Testis (tissue), 2 donors: ENCODE measurements at regions not wholly inside any gene's neighbourhood (a gene's known extent, or its start where the extent isn't known, plus 50 kb on each side); places are given as distances from the start of the nearest gene placed in this dataset.

Source experiments
- DNase-seq: peaks from one replicate; pipeline ENCODE4 v3.0.0-alpha.2; 2019
- H3K27ac ChIP-seq, 2 donors: fragments of 200-600 bp; sonication (generic); one replicate each; pipeline ENCODE4 v1.5.1; 2019
- H3K27me3 ChIP-seq: fragments of 200-600 bp; sonication (generic); one replicate; pipeline ENCODE4 v1.5.1; 2019
- H3K36me3 ChIP-seq: fragments of 200-600 bp; sonication (generic); one replicate; pipeline ENCODE4 v1.5.1; 2017; ENCODE audit warnings: low read depth; ENCODE audit errors: missing control alignments
- H3K4me1 ChIP-seq: fragments of 200-600 bp; sonication (generic); one replicate; pipeline ENCODE4 v1.5.1; 2019
- H3K4me3 ChIP-seq, 2 donors: fragments of 200-600 bp; sonication (generic); one replicate each; pipeline ENCODE4 v1.5.1; 2017 to 2019
- H3K9me3 ChIP-seq: fragments of 200-600 bp; sonication (generic); one replicate; pipeline ENCODE4 v1.5.1; 2017
- CTCF ChIP-seq, 3 experiments: fragments of 450-650 bp in 2 of 3; fragments of 200-600 bp in 1 of 3; sonication (generic) in 1 of 3; IDR thresholded peaks; one replicate each; pipeline ENCODE4 v1.5.1; 2016 to 2019; ENCODE audit warnings: antibody characterized with exemption in 3 of 3, mild to moderate bottlenecking in 2 of 3, moderate library complexity in 1 of 3
- POLR2A ChIP-seq: fragments of 450-650 bp; IDR thresholded peaks from one replicate; pipeline ENCODE4 v1.6.1; 2017; ENCODE audit warnings: antibody characterized with exemption, mild to moderate bottlenecking, moderate library complexity
- WGBS, 2 donors: methylation state at CpG; one replicate each; pipeline ENCODE4 v1.1.5; 2018; 5-methylcytosine and 5-hydroxymethylcytosine counted together
- intact Hi-C: fragments of 100-400 bp; cut with DNase I; formaldehyde crosslinking; loops from one replicate; pipeline ENCODE4 v1.15.1; 2023; ENCODE audit warnings: low total_unique reads

GRCh38 chr1:164982545-164982944 is 374.0 kb downstream of the LMX1A start:
- Histone ChIP-seq H3K27ac (no peak overlapping the region), H3K9me3 (no peaks in the 10 kb centered on the region), H3K36me3 (no peaks in the 10 kb centered on the region), H3K27me3 (no peaks in the 10 kb centered on the region), H3K4me1 (no peaks in the 10 kb centered on the region), H3K4me3 (no peak overlapping the region)
- 40 to 47% methylated on average over 1 of the region's 1 CpG for WGBS, 2 donors
- intact Hi-C loops = no loop called here
- no peak for DNase-seq
- no peak for TF ChIP-seq CTCF (IDR thresholded peaks at IDR 0.05)
- TF ChIP-seq POLR2A = no peak

- intact Hi-C loops = no loop called here
- H3K36me3 ChIP-seq = no peaks in the 10 kb centered on the region
- H3K9me3 ChIP-seq = no peaks in the 10 kb centered on the region
- TF ChIP-seq POLR2A (no peak), CTCF (IDR thresholded peaks at IDR 0.05) (no peak)
- H3K4me3 ChIP-seq = no peak overlapping the region
- no peak for DNase-seq
- WGBS, 2 donors = 66 to 70% methylated on average over 3 of the region's 3 CpGs
- H3K27me3 ChIP-seq = no peaks in the 10 kb centered on the region
- H3K27ac ChIP-seq = no peak overlapping the region
- H3K4me1 ChIP-seq = no peaks in the 10 kb centered on the region
These were observed 379.0 kb downstream of the LMX1A start for GRCh38 chr1:164977561-164977960.

- Histone ChIP-seq H3K4me1 (no peaks in the 10 kb centered on the region), H3K9me3 (no peaks in the 10 kb centered on the region), H3K27ac (no peak overlapping the region), H3K27me3 (no peaks in the 10 kb centered on the region), H3K4me3 (no peak overlapping the region), H3K36me3 (no peaks in the 10 kb centered on the region)
- intact Hi-C loops = no loop called here
- TF ChIP-seq POLR2A = no peak
- TF ChIP-seq CTCF (IDR thresholded peaks at IDR 0.05) = no peak
- DNase-seq = no peak
- 83 to 87% methylated on average over 6 of the region's 6 CpGs for WGBS, 2 donors
These were observed 384.5 kb downstream of the LMX1A start for GRCh38 chr1:164971921-164972415.

DNA sequence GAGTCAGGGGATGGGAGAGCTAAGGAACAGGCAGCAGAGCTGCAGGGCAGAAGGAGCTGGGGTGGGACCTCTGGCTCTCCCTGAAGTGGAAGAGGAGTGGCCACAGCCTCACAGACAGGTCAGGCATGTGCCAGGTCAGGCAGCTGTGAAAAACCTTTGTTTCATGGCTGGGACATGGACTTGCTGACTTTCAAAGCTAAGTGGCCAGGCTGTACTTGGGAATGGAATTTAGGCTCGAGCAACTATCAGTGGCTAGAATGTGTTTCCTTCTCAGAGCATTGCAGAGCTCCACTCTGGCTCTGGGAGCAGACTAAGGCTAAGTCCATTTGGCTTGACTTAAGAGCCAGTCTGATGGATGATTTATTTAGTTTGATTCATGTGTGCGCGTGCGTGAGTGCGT is 385.1 kb downstream of the LMX1A start:
- intact Hi-C loops = no loop called here
- Histone ChIP-seq H3K27ac (no peak overlapping the region), H3K36me3 (no peaks in the 10 kb centered on the region), H3K4me3 (no peak overlapping the region), H3K9me3 (no peaks in the 10 kb centered on the region), H3K4me1 (no peaks in the 10 kb centered on the region), H3K27me3 (no peaks in the 10 kb centered on the region)
- WGBS, 2 donors = 85 to 91% methylated on average over 5 of the region's 5 CpGs
- no peak for TF ChIP-seq CTCF (IDR thresholded peaks at IDR 0.05)
- no peak for DNase-seq

DNA sequence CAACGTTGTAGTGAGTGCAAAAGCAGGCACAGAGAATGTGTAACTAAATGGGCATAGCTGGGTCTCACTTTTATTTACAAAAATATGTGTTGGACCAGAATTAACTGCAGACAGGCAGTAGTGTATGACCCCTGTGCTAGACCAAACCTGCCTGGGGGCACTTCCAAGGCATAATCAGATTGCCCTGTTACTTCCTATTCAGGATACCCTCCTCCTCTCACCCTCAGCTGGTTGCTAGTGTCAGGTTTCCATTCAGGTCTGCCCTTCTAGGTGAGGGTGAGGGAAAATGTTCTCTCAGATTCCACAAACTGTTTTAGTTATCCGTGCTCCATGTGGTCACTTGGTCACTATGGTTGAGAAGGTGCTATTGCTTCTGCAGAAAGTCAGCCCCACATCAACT is 387.3 kb downstream of the LMX1A start:
- Histone ChIP-seq H3K9me3 (no peaks in the 10 kb centered on the region), H3K36me3 (no peaks in the 10 kb centered on the region), H3K27me3 (no peaks in the 10 kb centered on the region), H3K4me1 (no peaks in the 10 kb centered on the region), H3K4me3 (no peak overlapping the region), H3K27ac (no peak overlapping the region)
- intact Hi-C loops = no loop called here
- 58 to 81% methylated on average over 2 of the region's 2 CpGs for WGBS, 2 donors
- TF ChIP-seq CTCF (IDR thresholded peaks at IDR 0.05) (no peak), POLR2A (no peak)
- DNase-seq = no peak
